ENCODE measurements at regions not wholly inside any gene's neighbourhood (a gene's known extent, or its start where the extent isn't known, plus 50 kb on each side); places are given as distances from the start of the nearest gene placed in this dataset.

GRCh38 chr1:95889400-95889799 lies 655.4 kb downstream of the RWDD3 start:
- TF ChIP-seq ZNF644 (CRISPR knock-in tag; IDR thresholded peaks at IDR 0.05; ENCODE audit: low read depth) (no peak), POLR2A (IDR thresholded peaks at IDR 0.05; ENCODE audit: insufficient read depth in 1 of 2, low read depth in 2 of 2, low read length in 2 of 2) (no peak), THRA (CRISPR knock-in tag; IDR thresholded peaks at IDR 0.05; ENCODE audit: borderline replicate concordance) (no peak), ZNF3 (CRISPR knock-in tag; IDR thresholded peaks at IDR 0.05) (no peak), ZBTB8A (CRISPR knock-in tag; IDR thresholded peaks at IDR 0.05; ENCODE audit: borderline replicate concordance, low read depth) (no peak), EP300 (IDR thresholded peaks at IDR 0.05; ENCODE audit: low read depth in 2 of 2, low read length in 2 of 2) (no peak), EP300 (CRISPR knock-in tag; IDR thresholded peaks at IDR 0.05; ENCODE audit: borderline replicate concordance) (no peak)
- TF ChIP-seq, protein P1, sequence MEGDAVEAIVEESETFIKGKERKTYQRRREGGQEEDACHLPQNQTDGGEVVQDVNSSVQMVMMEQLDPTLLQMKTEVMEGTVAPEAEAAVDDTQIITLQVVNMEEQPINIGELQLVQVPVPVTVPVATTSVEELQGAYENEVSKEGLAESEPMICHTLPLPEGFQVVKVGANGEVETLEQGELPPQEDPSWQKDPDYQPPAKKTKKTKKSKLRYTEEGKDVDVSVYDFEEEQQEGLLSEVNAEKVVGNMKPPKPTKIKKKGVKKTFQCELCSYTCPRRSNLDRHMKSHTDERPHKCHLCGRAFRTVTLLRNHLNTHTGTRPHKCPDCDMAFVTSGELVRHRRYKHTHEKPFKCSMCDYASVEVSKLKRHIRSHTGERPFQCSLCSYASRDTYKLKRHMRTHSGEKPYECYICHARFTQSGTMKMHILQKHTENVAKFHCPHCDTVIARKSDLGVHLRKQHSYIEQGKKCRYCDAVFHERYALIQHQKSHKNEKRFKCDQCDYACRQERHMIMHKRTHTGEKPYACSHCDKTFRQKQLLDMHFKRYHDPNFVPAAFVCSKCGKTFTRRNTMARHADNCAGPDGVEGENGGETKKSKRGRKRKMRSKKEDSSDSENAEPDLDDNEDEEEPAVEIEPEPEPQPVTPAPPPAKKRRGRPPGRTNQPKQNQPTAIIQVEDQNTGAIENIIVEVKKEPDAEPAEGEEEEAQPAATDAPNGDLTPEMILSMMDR (CRISPR knock-in tag; IDR thresholded peaks at IDR 0.05), result no peak
- TF ChIP-seq, protein P2, sequence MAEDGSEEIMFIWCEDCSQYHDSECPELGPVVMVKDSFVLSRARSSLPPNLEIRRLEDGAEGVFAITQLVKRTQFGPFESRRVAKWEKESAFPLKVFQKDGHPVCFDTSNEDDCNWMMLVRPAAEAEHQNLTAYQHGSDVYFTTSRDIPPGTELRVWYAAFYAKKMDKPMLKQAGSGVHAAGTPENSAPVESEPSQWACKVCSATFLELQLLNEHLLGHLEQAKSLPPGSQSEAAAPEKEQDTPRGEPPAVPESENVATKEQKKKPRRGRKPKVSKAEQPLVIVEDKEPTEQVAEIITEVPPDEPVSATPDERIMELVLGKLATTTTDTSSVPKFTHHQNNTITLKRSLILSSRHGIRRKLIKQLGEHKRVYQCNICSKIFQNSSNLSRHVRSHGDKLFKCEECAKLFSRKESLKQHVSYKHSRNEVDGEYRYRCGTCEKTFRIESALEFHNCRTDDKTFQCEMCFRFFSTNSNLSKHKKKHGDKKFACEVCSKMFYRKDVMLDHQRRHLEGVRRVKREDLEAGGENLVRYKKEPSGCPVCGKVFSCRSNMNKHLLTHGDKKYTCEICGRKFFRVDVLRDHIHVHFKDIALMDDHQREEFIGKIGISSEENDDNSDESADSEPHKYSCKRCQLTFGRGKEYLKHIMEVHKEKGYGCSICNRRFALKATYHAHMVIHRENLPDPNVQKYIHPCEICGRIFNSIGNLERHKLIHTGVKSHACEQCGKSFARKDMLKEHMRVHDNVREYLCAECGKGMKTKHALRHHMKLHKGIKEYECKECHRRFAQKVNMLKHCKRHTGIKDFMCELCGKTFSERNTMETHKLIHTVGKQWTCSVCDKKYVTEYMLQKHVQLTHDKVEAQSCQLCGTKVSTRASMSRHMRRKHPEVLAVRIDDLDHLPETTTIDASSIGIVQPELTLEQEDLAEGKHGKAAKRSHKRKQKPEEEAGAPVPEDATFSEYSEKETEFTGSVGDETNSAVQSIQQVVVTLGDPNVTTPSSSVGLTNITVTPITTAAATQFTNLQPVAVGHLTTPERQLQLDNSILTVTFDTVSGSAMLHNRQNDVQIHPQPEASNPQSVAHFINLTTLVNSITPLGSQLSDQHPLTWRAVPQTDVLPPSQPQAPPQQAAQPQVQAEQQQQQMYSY (CRISPR knock-in tag; IDR thresholded peaks at IDR 0.05), result no peak
